Nephron (organoid): ENCODE measurements at regions not wholly inside any gene's neighbourhood (a gene's known extent, or its start where the extent isn't known, plus 50 kb on each side); places are given as distances from the start of the nearest gene placed in this dataset.

Experiments used
- H3K27ac Mint-ChIP-seq, 3 experiments: 2 replicates each; pipeline ENCODE4 v1.8.0; 2020; ENCODE audit warnings: mixed read lengths in 3 of 3, mild to moderate bottlenecking in 2 of 3, moderate library complexity in 1 of 3
- H3K27me3 Mint-ChIP-seq: 2 replicates; pipeline ENCODE4 v1.8.0; 2021; ENCODE audit warnings: low read depth, mild to moderate bottlenecking, moderate library complexity, mixed read lengths
- H3K36me3 Mint-ChIP-seq: 2 replicates; pipeline ENCODE4 v1.8.0; 2020; ENCODE audit warnings: low read depth, mixed read lengths
- H3K4me1 Mint-ChIP-seq: 2 replicates; pipeline ENCODE4 v1.8.0; 2020; ENCODE audit warnings: mixed read lengths
- H3K4me3 Mint-ChIP-seq, 3 experiments: 2 replicates each; pipeline ENCODE4 v1.8.0; 2020; ENCODE audit warnings: mild to moderate bottlenecking in 3 of 3, mixed read lengths in 3 of 3, moderate library complexity in 2 of 3
- H3K9me3 Mint-ChIP-seq: 2 replicates; pipeline ENCODE4 v1.8.0; 2020; ENCODE audit warnings: mixed read lengths
- CTCF ChIP-seq, 3 experiments: fragments of 200-600 bp; sonication (generic); IDR thresholded peaks; one replicate each; pipeline ENCODE4 v1.5.0; 2021; ENCODE audit warnings: antibody characterized with exemption in 3 of 3; ENCODE audit not compliant: unreplicated experiment in 3 of 3

DNA sequence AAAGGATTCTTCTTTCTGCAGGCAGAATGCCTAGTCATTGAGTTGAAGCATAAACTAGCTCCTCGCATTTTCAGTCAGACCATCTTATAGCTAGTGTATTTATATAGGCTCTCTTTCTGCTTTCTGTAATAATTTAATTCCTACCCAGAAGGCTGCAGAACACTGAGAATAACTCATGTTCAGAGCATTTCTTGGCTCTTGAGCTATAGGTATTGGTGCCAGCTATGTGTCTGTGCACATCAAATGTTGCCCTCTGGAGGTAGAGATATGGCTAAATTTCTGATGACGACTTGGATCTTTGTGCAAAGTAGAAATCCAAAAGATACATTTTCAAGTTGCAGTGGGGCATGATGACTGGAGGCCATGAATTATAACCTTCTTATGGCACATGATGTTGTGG, 336.2 kb upstream of the TPM1 start:
- no peaks in the 10 kb centered on the region for H3K27me3 Mint-ChIP-seq
- H3K36me3 Mint-ChIP-seq: peaks cover 46% of the 10 kb centered on the region
- no peak overlapping the region for H3K4me3 Mint-ChIP-seq
- H3K4me1 Mint-ChIP-seq: no peaks in the 10 kb centered on the region
- no peaks in the 10 kb centered on the region for H3K9me3 Mint-ChIP-seq
- no peak overlapping the region for H3K27ac Mint-ChIP-seq
- TF ChIP-seq CTCF (IDR thresholded peaks at IDR 0.05; ENCODE audit: unreplicated experiment in 3 of 3): no peak

GRCh38 chr15:62708470-62708869, 334.1 kb upstream of the TPM1 start:
- H3K4me1 Mint-ChIP-seq: no peaks in the 10 kb centered on the region
- peaks cover 43% of the 10 kb centered on the region for H3K36me3 Mint-ChIP-seq
- no peaks in the 10 kb centered on the region for H3K27me3 Mint-ChIP-seq
- H3K27ac Mint-ChIP-seq: no peak overlapping the region
- no peak for TF ChIP-seq CTCF (IDR thresholded peaks at IDR 0.05; ENCODE audit: unreplicated experiment in 3 of 3)
- no peaks in the 10 kb centered on the region for H3K9me3 Mint-ChIP-seq
- H3K4me3 Mint-ChIP-seq: no peak overlapping the region

DNA sequence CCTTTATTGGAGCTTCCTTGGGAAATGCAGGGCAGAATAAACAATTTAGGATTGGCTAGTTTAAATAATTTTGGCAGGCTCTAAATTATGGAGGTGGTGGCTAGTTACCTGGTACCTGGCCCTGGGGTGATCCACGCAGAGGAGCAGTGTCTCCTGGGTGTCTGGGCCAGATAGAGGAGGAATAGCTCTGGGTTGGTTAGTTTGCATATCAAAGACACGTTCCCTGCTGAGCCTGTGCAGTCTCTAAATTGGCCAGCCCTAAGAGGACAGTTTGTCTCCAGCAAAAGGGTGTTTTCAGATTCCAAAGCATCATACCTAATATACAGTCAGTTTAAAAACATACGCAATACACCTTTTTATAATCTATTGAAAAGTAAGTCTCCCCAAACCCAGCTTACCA, 333.3 kb upstream of the TPM1 start:
- Mint-ChIP-seq H3K9me3 (no peaks in the 10 kb centered on the region), H3K4me3 (no peak overlapping the region), H3K27ac (no peak overlapping the region), H3K27me3 (no peaks in the 10 kb centered on the region), H3K4me1 (no peaks in the 10 kb centered on the region), H3K36me3 (peaks cover 39% of the 10 kb centered on the region)
- no peak for TF ChIP-seq CTCF (IDR thresholded peaks at IDR 0.05; ENCODE audit: unreplicated experiment in 3 of 3)

DNA sequence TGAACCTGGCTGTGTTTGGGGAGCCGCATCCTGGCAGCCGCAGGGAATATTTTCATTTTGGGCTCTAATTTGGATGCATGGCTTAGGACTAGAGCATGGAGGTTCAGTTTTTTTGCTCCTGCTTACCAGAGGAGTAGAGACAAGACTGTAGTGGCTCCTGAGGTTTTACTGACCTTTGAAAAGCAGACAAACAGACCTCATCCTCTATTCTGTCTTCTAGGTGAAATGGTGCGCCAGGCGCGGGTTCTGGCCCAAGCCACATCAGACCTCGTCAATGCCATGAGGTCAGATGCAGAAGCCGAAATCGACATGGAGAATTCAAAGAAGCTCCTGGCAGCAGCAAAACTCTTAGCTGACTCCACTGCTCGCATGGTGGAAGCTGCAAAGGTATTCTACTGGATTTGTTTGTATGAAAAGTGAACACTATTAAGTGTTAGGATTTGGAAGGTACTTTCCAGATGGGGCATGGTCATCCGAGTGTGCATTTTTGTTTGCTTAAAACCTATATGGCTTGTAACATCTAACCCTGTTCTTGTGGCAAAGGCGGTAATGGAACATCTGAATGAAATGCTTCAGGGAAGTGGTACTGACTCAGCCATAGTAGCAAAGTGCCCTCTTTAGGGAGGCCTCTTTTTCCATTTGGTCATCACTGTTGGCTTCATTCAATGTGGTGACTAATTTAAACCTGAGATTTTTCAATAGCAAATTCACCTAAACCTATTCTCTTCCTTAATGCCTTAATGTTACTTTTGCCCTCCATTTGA, 330.7 kb upstream of the TPM1 start:
- H3K36me3 Mint-ChIP-seq: peaks cover 41% of the 10 kb centered on the region
- no peaks in the 10 kb centered on the region for H3K27me3 Mint-ChIP-seq
- no peaks in the 10 kb centered on the region for H3K9me3 Mint-ChIP-seq
- no peak overlapping the region for H3K4me3 Mint-ChIP-seq
- H3K4me1 Mint-ChIP-seq: no peaks in the 10 kb centered on the region
- TF ChIP-seq CTCF (IDR thresholded peaks at IDR 0.05; ENCODE audit: unreplicated experiment in 3 of 3): no peak
- H3K27ac Mint-ChIP-seq: no peak overlapping the region

- H3K27ac Mint-ChIP-seq: no peak overlapping the region
- H3K4me3 Mint-ChIP-seq: no peak overlapping the region
- H3K27me3 Mint-ChIP-seq: no peaks in the 10 kb centered on the region
- TF ChIP-seq CTCF (IDR thresholded peaks at IDR 0.05; ENCODE audit: unreplicated experiment in 3 of 3): no peak
- no peaks in the 10 kb centered on the region for H3K4me1 Mint-ChIP-seq
- H3K9me3 Mint-ChIP-seq: no peaks in the 10 kb centered on the region
- peaks cover 45% of the 10 kb centered on the region for H3K36me3 Mint-ChIP-seq
Observed at GRCh38 chr15:62712455-62712839, 330.1 kb upstream of the TPM1 start.

DNA sequence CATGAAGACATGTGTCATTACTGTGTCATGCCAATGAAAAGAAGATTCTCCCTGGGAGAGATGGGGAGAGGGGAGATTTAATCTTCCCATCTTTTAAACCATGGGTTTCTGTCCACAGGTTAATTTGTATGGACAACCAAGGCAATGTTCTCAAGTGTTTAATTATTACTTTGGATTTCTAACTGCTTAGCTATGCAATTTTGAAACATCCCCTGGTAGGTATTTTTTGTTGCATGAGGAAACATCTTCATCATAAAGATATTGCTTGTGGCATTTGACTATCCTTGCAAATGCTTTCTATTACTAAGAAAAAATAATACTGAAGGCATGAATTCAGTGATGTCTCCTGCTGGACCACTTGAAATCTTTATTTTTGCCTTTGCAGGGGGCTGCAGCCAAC, 326.6 kb upstream of the TPM1 start:
- Mint-ChIP-seq H3K27me3 (no peaks in the 10 kb centered on the region), H3K4me3 (no peak overlapping the region), H3K27ac (no peak overlapping the region), H3K9me3 (no peaks in the 10 kb centered on the region), H3K4me1 (no peaks in the 10 kb centered on the region), H3K36me3 (peaks cover 54% of the 10 kb centered on the region)
- no peak for TF ChIP-seq CTCF (IDR thresholded peaks at IDR 0.05; ENCODE audit: unreplicated experiment in 3 of 3)
